ENCODE measurements at regions not wholly inside any gene's neighbourhood (a gene's known extent, or its start where the extent isn't known, plus 50 kb on each side); places are given as distances from the start of the nearest gene placed in this dataset.

DNA sequence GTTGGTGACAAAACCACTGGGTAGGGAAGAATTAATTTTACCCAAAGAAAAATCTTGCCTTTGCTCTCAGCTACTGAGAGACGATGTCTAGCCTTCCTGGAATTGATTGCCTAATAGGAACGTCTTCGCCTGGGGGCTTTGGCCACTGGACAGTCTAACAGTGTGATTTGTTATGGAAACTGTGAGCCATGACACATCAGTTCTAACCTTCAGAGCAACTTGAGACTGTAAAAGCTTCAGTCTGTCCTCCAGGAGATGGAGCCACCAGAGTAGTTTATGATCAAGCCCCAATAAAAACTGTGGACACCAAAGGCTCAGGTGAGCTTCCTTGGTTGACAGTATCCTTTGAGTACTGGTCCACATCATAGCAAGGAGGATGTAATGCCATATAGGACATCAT lies 235.8 kb upstream of the TMCO5A start:
- Histone ChIP-seq H3K27ac (no peak overlapping the region), H3K9ac (ENCODE audit: low read depth in 2 of 2, low read length in 2 of 2) (no peak overlapping the region), H3K36me3 (no peaks in the 10 kb centered on the region), H3K4me3 (no peak overlapping the region), H3K9me3 (no peaks in the 10 kb centered on the region), H3K4me1 (no peaks in the 10 kb centered on the region), H3K27me3 (no peaks in the 10 kb centered on the region)
- no peak for DNase-seq
- intact Hi-C loops (cut with DNase I): no loop called here
- TF ChIP-seq, protein P1, sequence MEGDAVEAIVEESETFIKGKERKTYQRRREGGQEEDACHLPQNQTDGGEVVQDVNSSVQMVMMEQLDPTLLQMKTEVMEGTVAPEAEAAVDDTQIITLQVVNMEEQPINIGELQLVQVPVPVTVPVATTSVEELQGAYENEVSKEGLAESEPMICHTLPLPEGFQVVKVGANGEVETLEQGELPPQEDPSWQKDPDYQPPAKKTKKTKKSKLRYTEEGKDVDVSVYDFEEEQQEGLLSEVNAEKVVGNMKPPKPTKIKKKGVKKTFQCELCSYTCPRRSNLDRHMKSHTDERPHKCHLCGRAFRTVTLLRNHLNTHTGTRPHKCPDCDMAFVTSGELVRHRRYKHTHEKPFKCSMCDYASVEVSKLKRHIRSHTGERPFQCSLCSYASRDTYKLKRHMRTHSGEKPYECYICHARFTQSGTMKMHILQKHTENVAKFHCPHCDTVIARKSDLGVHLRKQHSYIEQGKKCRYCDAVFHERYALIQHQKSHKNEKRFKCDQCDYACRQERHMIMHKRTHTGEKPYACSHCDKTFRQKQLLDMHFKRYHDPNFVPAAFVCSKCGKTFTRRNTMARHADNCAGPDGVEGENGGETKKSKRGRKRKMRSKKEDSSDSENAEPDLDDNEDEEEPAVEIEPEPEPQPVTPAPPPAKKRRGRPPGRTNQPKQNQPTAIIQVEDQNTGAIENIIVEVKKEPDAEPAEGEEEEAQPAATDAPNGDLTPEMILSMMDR (IDR thresholded peaks at IDR 0.05): no peak

DNA sequence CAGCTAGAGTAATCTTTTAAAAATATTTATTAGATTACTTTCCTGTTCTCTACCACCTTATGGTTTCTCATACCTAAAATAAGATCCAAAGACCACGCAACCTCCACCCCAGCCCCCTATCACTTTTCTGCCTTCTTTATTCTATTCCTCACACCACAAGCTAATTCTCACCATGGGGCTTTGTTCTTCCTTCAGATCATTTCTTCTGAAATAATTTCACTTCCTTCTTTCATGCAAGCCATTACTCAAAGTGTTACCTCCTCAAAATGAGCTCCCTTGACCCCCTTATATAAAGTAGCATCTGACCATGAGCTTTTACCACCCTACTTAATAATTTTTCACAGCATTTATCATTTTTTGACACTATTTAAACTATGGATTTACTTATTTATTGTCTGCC lies 233.2 kb upstream of the TMCO5A start:
- no peak for DNase-seq
- Histone ChIP-seq H3K9ac (ENCODE audit: low read depth in 2 of 2, low read length in 2 of 2) (no peak overlapping the region), H3K9me3 (no peaks in the 10 kb centered on the region), H3K4me1 (no peaks in the 10 kb centered on the region), H3K36me3 (no peaks in the 10 kb centered on the region), H3K27me3 (no peaks in the 10 kb centered on the region), H3K4me3 (no peak overlapping the region), H3K27ac (no peak overlapping the region)
- intact Hi-C loops (cut with DNase I): no loop called here
- TF ChIP-seq, protein P1 (IDR thresholded peaks at IDR 0.05): no peak

DNA sequence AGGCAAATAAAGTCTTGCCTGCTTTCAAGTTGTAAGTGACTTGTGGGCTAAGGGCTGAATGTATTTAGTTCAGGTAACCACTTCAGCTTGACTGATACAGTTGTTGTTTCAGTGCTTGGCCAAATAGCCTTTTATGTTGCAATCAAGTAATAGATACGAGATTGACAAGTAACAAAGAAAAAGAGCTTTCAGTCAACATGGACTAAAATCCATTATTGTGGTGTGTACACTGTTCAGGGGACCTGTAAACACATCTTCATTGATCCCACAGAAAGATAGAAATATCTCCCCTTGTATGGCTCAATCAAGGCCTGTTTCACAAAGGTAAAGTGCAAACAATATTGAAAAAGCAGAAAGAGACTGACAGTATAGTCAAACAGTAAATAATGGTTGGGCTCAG lies 224.8 kb upstream of the TMCO5A start:
- H3K9ac ChIP-seq (ENCODE audit: low read depth in 2 of 2, low read length in 2 of 2): no peak overlapping the region
- H3K4me1 ChIP-seq: no peaks in the 10 kb centered on the region
- H3K27me3 ChIP-seq: no peaks in the 10 kb centered on the region
- intact Hi-C loops (cut with DNase I): no loop called here
- H3K36me3 ChIP-seq: no peaks in the 10 kb centered on the region
- no peak overlapping the region for H3K4me3 ChIP-seq
- no peak overlapping the region for H3K27ac ChIP-seq
- DNase-seq: no peak
- TF ChIP-seq, protein P1 (IDR thresholded peaks at IDR 0.05): no peak
- no peaks in the 10 kb centered on the region for H3K9me3 ChIP-seq

GRCh38 chr15:37715101-37715500 lies 219.3 kb upstream of the TMCO5A start:
- Histone ChIP-seq H3K9ac (ENCODE audit: low read depth in 2 of 2, low read length in 2 of 2) (no peak overlapping the region), H3K9me3 (no peaks in the 10 kb centered on the region), H3K27me3 (no peaks in the 10 kb centered on the region), H3K4me1 (no peaks in the 10 kb centered on the region), H3K4me3 (no peak overlapping the region), H3K36me3 (no peaks in the 10 kb centered on the region), H3K27ac (no peak overlapping the region)
- intact Hi-C loops (cut with DNase I): no loop called here
- TF ChIP-seq, protein P1 (IDR thresholded peaks at IDR 0.05): no peak
- no peak for DNase-seq

GRCh38 chr15:37720267-37720666 lies 214.2 kb upstream of the TMCO5A start:
- TF ChIP-seq, protein P1 (IDR thresholded peaks at IDR 0.05): no peak
- no peaks in the 10 kb centered on the region for H3K27me3 ChIP-seq
- H3K9ac ChIP-seq (ENCODE audit: low read depth in 2 of 2, low read length in 2 of 2): no peak overlapping the region
- no peak overlapping the region for H3K4me3 ChIP-seq
- no peaks in the 10 kb centered on the region for H3K9me3 ChIP-seq
- no peak for DNase-seq
- H3K4me1 ChIP-seq: no peaks in the 10 kb centered on the region
- H3K36me3 ChIP-seq: no peaks in the 10 kb centered on the region
- no peak overlapping the region for H3K27ac ChIP-seq
- intact Hi-C loops (cut with DNase I): no loop called here
